Loucy (cell line): ENCODE measurements at regions not wholly inside any gene's neighbourhood (a gene's known extent, or its start where the extent isn't known, plus 50 kb on each side); places are given as distances from the start of the nearest gene placed in this dataset.

Experiments
- EZH2phosphoT487 ChIP-seq: fragments of 200-600 bp; IDR thresholded peaks from 2 replicates; pipeline ENCODE4 v1.6.1; 2018; ENCODE audit warnings: antibody characterized with exemption, mild to moderate bottlenecking, moderate library complexity, borderline replicate concordance
- TF ChIP-seq, protein P1 (sequence below): fragments of 200-600 bp; sonication (generic); conservative IDR thresholded peaks from 2 replicates; pipeline ENCODE4 v1.5.1; 2014; ENCODE audit warnings: mild to moderate bottlenecking, antibody characterized with exemption, low read length

DNA sequence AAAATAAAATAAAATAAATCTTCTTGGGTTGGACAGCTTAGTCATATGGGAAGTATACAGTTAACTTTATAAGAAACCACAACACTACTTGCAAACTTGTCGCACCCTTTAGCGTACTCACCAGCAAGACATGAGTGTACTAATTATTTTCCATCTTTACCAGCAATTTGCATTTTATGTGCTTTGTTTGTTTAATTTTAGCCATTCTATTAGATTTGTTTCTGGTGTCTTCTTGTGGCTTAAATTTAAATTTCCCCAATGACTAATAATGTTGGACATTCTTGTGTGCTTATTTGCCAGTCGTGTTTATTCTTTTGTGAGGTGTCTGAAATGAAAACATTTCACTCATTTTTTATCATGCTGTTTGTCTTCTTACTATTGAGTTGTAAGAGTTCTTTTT is 1172.2 kb upstream of the CITED2 start:
- TF ChIP-seq, protein P1, sequence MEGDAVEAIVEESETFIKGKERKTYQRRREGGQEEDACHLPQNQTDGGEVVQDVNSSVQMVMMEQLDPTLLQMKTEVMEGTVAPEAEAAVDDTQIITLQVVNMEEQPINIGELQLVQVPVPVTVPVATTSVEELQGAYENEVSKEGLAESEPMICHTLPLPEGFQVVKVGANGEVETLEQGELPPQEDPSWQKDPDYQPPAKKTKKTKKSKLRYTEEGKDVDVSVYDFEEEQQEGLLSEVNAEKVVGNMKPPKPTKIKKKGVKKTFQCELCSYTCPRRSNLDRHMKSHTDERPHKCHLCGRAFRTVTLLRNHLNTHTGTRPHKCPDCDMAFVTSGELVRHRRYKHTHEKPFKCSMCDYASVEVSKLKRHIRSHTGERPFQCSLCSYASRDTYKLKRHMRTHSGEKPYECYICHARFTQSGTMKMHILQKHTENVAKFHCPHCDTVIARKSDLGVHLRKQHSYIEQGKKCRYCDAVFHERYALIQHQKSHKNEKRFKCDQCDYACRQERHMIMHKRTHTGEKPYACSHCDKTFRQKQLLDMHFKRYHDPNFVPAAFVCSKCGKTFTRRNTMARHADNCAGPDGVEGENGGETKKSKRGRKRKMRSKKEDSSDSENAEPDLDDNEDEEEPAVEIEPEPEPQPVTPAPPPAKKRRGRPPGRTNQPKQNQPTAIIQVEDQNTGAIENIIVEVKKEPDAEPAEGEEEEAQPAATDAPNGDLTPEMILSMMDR = no peak
- no peak for TF ChIP-seq EZH2phosphoT487
